GM19452 (cell line): ENCODE measurements at regions not wholly inside any gene's neighbourhood (a gene's known extent, or its start where the extent isn't known, plus 50 kb on each side); places are given as distances from the start of the nearest gene placed in this dataset.

ENCODE experiments used
- ATAC-seq: cut with Tn5 transposase; IDR thresholded peaks from one replicate; pipeline ENCODE4 v1.9.1; 2021; ENCODE audit not compliant: unreplicated experiment

DNA sequence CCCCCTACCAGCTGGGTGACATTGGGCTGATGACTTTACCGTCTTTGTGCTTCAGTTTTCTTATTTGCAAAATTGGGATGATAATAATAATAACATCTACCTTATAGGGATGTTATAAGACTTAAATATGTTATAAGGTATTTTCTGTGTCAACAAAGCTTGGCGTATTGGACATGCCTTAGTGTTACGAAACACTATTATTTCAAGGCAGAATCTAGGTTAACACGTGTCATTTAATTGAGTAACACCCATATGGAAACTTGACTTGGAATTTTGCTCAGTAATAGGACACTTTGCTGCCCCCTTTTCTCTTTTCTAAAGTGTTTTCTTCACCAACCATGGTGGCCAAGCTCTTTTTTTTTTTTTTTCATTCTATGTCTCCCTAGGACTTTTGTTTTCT, 294.2 kb upstream of the SALL1 start:
- no peak for ATAC-seq

DNA sequence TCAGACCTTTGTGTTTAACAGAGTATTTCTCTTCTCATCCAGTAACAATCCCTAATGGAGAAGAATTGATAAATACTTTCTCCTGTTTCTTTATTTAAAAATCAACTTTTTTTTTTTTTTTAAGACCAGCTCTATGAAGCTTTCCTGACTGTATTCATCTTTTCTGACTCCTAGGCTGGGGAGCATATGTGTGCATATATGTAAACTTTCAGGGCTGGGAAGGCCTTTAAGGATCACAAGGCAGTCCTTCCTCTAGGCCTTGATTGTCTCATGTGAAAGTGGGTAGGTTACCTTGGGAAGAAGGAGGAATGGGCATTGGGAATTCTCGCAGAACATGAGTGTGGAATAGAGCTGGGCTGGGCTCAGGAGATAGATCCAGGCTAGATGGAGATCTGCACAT, 292.9 kb upstream of the SALL1 start:
- no peak for ATAC-seq

DNA sequence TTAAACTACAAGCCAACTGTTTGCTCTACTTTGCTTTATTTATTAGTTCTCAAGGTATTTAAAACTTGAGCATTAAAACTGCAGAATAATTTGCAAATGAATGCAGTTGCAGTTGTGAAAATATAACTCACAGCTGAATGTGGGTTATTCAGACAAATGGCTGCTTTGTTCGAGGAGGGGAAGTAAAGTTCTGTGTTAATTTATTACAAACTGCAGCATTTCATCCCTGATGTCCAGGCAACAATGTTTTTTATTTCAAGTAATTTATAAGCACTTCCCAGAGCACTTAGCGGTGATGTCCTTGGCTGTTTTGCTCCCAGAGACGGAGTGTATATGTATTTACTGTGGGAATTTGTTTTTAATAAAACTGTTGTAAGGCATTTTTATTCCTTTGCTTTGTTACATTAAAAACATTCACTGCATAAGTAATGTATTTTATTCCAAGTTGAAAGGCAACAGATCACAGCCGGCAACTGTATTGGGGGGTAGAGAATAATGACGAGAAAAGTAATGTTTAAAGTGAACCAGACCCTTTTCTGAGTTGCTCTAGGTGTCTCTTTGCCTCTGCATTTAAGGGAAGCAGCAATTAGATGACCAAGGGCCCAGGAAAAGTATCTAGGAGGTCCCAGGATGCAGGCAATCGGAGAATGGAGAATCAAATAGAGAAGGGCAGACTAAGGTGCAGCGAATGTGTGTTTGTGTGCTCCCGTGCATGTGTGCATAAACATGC, 291.2 kb upstream of the SALL1 start:
- no peak for ATAC-seq

DNA sequence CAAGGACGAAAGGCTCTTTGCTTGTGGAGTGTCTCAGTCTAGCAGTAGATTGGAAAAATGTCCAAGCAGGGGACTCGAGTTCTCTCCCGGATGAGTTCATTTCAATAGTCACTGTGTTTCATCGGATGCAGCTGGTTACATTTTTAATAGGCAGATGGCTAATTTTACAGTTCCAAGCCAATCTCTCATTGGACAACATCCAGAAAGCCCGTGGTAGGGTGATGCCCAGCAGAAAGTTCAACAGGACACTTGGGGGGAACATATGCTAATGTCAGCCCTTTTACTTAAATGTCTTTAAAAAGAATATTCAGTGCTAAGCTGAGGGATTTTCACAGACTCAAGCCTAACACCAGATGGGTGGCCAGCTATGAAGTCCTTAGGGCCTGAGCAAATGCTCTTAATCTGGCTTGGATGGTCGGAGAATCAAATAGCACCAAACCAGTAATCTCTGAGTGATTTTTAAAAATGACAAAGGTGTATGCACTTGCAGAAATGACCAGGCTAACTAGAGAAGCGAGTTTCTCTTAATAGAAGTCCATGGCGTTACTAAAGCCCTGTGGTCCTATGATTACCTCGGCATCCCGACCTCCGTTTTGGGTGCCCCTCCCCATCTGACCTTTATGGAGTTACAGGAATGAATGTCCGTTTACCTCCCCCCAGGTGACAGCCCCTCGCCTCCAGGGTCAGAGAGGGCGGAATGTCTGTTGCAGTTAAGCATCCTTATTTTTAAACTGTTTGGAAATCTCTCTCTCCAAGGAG, 289.2 kb upstream of the SALL1 start:
- ATAC-seq, result no peak

DNA sequence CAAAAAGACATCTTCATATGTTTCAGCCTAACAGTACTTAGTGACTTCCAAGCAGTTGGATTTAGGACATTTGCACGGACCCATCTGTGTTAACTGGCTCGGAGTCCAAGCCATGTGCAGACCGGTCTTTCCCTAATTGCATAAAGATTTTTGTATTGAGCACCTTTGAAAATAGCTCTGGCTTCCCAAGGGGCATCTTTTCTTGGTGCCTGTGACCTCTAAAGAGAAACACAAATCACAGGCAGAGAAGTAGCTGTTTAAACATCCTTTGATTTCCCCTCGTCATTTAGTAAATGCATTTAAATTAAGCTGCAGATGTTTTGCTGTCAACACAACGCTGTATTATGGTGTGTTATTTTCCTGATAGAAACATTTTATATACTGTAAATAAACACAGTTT, 288.2 kb upstream of the SALL1 start:
- ATAC-seq, result no peak

DNA sequence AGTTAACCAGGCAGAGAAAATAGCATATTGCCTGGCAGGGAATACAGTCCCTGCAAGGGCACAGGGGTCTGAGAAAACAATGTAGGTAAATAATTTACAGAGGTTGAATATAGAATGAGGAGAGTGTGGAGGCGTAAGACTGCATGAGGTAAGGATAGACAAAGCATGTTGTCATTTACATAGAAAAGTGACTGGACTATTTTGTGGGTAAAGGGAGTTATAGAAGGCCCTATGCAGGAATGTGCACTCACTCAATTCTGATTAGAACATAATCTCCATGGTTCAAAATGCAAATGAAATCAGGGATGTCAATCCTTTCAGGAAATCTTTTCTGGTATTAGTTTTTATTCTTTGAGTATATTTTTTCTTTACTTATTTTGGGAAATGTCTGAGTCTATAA, 285.7 kb upstream of the SALL1 start:
- ATAC-seq, result no peak

DNA sequence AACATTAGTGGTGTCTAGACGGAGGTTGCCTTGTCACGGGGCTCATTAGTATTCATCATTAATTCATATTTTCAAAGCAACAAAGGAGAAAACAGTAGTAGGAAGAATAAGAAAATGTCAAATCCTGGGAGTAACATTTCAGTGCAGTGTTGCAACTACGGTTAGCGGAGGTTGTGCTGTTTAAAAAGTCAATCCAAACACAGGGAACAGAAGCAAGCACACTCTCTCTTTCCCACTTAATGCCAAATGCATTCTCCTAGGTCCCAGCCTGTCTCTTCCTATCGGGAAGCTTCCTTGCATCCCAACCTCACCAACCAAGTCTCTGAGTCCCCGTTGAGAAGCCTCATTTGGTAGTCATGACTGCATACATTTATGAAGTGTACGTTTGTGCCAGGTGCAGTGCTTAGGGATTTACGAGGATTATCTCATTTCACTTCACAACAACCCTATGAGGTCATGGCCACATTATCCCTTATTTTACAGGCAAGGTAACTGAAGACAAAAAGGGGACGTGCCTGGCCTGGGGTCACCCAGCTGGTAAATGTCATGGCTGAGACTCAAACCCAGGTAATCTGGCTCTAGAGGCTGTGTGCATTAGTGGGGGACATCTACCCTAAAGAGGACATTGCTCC, 283.6 kb upstream of the SALL1 start:
- no peak for ATAC-seq

DNA sequence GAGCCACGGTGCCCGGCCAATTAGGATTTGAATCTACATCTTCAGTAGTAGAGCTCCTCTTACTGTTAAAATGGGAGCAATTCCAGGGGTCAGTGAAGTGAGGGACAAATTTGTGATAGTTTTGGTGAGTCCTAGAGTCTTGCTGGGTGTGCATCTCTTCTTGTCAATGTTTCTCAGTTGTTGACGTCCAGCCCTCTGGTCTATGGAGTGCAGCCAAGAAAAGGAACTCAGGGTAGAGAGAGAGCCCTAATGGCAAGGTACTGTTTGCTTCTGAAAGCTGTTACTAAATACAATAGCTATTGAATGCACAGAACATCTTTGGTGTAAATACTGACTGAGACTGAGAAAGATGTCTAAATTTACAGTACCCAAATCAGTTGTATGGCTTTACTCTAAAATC, 282.5 kb upstream of the SALL1 start:
- ATAC-seq, result no peak

DNA sequence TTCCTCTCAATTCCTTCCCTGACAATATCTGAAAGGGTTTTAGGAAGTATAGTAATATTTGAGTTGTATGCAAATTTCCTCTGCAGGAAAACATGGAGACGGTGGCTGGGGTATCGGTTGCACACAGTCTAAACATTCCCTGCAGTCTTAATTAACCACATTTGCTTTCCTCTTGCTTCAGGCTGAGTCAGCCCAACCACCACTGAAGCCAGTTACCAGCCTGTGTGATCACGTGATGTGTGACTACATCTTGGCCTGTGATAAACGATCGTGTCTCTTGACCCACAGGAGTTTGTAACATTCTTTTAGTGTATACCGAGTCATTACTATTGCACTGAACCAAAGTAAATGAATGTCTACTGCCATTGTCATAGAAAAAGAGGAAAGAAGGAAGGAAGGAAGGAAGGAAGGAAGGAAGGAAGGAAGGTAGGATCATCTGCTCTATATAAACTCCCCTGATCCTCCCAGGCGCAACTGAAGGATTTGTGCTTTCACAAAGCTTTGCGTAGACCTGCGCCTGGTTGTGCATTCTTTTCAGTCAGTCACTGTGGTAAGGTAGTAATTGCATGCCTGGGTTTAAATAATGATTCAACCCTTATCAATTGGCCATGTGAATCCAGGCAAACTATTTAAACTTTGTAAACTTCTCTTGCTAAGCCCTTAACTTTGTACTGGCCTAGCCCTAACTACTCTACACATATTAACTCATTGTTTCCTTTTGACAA, 280.6 kb upstream of the SALL1 start:
- no peak for ATAC-seq

DNA sequence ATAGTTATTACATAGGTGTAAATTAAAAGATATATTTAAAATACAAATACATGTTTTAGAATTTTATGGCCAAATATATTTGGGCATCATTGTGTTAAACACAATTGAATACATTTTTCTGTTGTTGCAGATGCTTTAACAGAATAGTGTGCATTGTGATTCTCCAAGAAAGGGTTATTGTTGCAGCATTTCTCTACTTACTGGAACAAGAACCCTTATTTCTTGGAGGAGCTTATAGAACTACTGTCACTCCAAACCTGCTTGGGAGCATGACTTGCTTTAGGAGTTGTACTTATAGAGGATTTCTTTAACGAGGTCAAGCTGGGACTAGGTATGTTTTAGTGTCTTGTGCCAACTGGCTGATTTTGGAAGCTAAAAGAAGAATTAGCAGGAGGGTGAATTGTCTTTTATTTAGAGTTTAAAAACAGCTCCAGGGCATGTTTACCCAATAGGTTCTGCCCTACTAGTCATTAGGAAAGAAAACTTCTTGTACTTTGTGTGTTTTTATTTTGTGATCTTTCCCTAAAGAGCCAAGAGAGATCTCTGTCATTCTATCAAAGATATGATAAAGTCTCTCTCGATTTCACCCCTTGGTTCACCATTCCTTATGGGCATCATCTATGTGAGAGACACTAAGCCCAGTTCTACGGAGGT, 279.8 kb upstream of the SALL1 start:
- ATAC-seq, result no peak

DNA sequence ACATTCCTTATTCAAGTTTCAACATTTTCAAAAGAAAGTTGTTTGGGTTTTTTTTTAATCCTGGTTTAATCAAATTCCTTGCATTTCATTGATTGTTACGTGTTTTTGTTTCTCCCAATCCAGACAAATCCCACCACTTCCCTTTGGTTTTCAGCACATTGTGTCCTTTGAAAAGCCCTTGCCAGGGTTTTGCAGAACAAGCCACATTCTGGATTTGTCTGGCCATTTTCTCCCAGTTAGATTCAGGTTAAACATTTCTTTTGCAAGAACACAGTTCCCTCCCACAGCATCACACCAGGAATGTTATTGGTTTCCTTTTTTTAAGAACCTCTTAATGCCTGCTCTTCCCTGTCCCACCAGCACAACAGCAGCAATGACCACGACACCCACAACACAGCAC, 278.0 kb upstream of the SALL1 start:
- no peak for ATAC-seq

DNA sequence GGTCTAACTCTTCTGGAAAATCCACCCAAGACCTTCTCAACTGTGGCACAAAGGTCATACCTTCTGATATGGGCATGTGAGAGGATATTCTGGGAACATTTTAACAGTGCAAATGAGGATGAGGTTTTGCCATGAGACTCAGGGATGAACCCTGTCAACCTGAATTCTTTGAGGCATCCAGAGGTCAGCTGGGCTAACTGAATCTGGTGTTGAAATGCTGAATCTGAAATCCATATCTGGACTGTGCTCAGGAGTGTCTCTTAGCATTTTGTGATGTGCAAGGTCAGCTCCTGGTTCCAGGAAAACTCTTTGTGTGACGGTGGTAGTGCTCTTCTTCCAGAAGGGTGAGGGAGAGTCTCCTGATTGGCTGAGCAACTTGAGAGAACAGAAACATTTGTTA, 276.0 kb upstream of the SALL1 start:
- no peak for ATAC-seq

DNA sequence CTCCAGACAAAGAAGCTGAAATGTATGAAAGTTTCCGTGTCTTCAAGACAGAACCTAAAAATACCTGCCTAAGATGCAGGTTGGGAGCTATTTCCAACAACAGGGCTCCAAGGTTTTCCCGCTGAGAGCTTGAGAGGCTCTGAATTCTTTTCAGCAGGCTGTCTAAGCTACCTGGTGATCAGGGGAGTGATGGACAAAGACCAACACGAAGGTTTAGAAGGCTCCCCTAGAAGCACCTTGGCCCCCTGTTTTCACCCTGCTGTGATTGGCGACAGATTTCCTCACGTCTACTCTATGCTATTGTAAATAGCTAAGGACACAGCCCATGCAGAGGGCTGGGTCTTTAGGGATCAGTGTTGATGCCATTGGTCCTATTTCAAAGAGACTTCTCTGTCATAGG, 275.2 kb upstream of the SALL1 start:
- ATAC-seq, result no peak

DNA sequence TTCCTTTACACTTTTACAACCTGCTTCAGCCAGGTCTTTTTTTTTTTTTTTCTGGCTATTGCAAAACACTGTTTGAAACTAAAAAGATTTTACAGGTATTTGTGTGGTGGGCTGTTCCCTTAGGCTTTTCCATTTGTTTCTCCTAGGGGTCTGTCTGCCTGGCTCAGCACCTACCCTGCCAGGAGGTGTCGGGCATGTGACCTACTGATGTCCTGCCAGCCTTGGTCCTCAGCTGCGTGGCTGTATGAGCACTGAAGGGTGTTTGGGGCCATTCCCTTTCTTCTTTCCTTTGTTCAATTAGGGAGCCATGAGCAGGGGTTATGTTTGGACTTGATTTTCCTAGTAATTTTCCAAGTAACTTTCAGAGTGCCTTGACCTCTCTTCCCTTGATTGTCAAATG, 269.2 kb upstream of the SALL1 start:
- ATAC-seq, result no peak

DNA sequence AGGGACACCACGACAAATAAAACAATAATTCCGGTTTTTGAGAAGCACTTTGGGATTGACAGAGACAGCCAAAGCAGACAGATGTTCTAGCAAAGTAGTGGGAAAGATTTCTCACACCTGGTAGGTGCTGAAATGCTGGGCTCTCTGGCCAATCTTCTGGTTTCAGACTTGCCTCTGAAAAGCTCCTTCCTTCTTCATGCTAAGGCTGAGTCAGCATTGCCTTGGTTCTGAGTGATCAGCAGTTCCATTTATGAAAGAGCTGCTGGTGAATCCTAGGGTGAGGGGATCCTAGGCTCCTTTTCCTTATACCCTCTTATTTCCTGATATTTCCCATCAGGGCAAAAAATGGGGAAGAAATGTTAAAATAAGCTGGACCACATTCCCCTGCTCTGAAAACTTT, 268.7 kb upstream of the SALL1 start:
- ATAC-seq, result no peak

DNA sequence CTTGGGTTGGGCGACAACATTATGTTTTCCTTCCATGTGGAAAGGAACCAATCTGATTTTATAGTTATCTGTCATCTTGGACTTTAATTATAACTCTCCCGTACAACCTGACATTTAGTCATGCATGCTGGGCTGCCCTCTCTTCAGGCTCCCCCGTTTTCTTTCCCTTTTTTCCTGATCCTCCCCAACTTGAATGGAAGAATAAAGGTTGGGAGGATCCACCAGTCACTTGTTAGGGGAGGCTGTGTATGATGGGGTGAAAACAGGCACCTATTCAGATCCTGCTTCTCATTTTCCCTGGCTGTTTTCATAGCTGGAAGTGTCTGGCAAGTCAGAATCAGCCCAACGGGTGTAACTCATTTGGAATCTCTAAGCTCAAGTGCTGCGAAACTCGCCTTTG, 267.2 kb upstream of the SALL1 start:
- ATAC-seq, result no peak

DNA sequence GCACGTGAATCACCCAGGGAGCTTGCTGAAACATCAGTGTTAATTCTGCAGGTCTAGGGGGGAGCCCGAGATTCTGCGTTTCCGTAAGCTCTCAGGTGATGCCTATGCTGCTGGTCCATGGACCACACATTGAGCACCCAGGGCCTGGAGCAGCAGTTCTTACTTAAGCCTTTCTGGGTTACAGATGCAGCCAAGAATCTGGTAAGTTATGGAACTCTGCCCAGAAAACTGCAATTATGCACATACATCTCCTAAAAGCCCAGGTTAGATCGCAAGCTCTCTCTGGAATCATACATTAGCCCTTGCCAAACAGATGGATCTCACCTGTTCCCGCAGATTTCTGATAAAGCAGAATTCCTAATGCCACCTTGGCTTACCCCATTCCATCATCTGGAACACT, 265.9 kb upstream of the SALL1 start:
- ATAC-seq, result no peak

DNA sequence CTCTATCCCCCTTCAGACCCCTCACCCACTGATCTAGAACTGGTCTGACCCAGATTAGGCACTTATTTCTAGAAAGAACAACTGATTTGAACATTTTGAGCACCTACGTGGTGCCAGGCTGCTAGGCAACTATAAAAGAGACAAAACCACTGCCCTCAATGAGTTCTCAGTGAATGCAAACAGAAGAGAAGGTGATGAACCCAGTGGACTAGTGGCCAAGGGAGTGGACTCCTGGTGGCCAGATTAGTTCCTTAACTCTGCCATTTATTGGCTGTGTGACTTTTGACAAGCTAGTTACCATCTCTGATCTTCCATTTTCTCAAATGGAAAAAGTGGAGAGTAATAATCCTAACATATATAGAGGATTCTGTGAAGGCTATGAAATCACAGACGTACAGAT, 259.1 kb upstream of the SALL1 start:
- no peak for ATAC-seq

DNA sequence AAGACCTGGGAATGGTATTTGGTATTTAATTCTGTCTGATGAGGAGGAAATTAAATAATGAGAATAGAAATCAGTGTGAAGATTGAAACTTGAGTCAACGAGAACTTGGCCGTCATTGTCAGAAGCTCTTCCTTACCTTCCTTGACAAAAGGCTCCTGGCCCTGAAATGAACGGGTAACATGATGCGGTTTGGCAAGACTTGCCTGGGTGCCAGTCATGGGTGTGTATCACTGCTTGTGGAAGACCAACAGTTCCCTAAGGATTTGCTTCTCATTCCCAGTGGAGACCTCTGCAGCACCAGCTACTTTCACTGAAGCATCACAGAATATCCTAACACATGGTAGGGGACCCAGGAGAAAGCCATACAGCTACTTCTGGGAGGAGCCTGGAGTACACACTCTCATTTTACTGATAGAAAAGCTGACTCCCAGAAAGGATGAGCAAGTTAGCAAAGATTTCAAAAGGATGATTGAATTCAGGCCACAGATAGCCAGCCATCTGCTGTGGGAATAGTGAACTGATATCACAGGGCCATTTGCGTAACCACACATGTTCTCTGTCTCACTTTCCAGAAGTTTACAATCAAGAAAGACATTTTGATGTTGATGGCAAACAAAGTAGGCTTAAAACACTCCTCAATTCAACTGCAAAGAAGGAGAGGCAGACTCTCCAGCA, 258.1 kb upstream of the SALL1 start:
- no peak for ATAC-seq

DNA sequence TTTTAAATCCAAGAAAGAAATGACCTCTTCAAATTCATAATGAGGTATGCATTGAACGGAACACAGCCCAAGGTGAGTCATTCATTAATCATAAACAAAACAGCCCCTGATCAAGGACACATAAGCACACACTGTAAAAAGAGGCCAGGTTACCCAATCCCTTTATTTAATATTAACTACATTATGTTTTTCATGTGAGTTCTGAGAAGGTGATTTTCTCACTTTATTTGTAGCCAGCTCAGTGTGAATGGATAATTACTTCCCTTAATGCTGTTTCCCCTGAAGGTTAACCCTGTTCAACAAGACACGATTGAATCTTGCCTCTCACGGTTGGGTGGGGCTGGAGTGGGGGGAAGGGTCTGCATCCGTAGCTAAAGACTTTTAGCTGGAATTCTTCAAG, 257.3 kb upstream of the SALL1 start:
- no peak for ATAC-seq

DNA sequence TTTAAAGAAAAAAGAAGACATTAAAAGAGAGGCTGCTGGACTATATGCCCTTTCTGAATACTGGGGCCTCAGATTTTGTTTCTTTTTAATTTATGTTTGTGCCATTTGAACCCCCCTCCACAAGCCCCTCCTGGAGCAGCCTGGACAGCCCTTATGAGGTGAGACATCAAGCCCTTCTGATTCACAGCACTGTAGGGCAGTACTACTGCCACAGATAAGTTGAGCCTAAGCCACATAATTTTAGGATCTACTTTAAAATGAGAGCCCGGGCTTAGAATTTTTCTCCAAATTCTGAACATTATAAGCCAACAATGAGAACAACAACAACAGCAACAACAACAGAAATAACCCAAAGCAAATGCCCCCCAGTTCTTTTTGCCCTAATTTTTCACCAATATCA, 256.9 kb upstream of the SALL1 start:
- ATAC-seq, result no peak
